ENCODE measurements at regions not wholly inside any gene's neighbourhood (a gene's known extent, or its start where the extent isn't known, plus 50 kb on each side); places are given as distances from the start of the nearest gene placed in this dataset.

- TF ChIP-seq CTCF (IDR thresholded peaks at IDR 0.05; ENCODE audit: low read depth, low read length) = no peak
- Histone ChIP-seq H3K9me3 (ENCODE audit: control insufficient read depth, insufficient read depth, low read length) (no peaks in the 10 kb centered on the region), H3K4me3 (ENCODE audit: low read depth, low read length) (no peak overlapping the region), H3K27ac (ENCODE audit: low read depth, low read length) (no peak overlapping the region), H3K27me3 (ENCODE audit: control insufficient read depth, insufficient read depth, low read length) (no peaks in the 10 kb centered on the region)
- POLR2A ChIA-PET = no interaction called here
- CTCF ChIA-PET = interaction anchor here (1.0 to 5.5 kb wide), 6 partner anchors 11 to 734 kb away, joined by 3 to 183 read pairs (median 8); no protein-coding TSS in a partner anchor
- DNase-seq (ENCODE audit: low read depth, low spot score) = no peak
These were observed 51.5 kb upstream of the MTHFD1L start for GRCh38 chr6:150813993-150814359.

Measured in AG04450 (cell line).